ENCODE measurements at regions not wholly inside any gene's neighbourhood (a gene's known extent, or its start where the extent isn't known, plus 50 kb on each side); places are given as distances from the start of the nearest gene placed in this dataset.
"Not testable (repeated sequence)": the region's sequence is repeated elsewhere in the genome, so short reads cannot be mapped to it uniquely, and the experiment has no call there.

DNA sequence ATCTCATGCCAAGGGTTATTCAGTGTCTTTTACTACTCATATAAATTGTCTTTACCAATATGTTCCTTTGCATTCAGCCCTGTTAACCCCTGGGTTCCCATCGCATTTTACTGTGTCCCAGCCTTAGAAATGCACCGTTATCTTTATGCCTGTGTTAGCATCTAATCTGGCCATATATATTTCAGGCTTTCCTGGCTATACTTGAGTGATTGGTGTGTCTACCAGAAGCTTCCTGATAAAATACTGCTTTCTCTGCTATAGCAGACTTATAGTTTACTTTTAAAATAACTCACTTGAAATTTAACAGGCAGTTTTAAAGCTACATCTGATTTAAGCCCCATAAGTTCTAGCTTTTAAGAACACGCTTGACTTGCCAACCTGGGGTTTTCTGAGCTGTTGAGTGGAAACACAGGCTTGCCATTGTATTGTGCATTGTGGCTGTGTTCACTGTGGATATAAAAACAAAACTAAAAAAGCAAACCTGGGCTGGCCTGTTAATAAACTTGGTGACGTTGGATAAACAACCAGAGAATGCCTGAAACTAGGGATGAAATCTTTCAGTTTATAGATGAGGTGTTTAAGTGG lies 185.3 kb upstream of the TAPT1 start:
- no peaks in the 10 kb centered on the region for H3K36me3 Mint-ChIP-seq (ENCODE audit: low read depth)
- Histone ChIP-seq H3K27me3 (ENCODE audit: control insufficient read depth in 1 of 2, insufficient read depth in 2 of 2, low read length in 2 of 2) (peaks cover 0 to 7% of the 10 kb centered on the region in 2 experiments), H3K4me3 (ENCODE audit: low read length) (no peak overlapping the region), H3K4me1 (ENCODE audit: insufficient read depth, low read length) (no peaks in the 10 kb centered on the region), H3K9me3 (ENCODE audit: control insufficient read depth in 1 of 2, insufficient read depth in 1 of 2, low read length in 2 of 2) (peaks cover 0 to 7% of the 10 kb centered on the region in 2 experiments), H3K27ac (ENCODE audit: low read depth in 1 of 2, low read length in 2 of 2) (no peak overlapping the region), H3K36me3 (ENCODE audit: insufficient read depth, low read length) (no peaks in the 10 kb centered on the region)
- intact Hi-C loops (cut with DNase I, micrococcal nuclease): no loop called here
- POLR2A ChIA-PET: no interaction called here
- peaks cover 12% of the 10 kb centered on the region for H3K27me3 Mint-ChIP-seq
- no peak overlapping the region for H3K27ac Mint-ChIP-seq
- H3K9me3 Mint-ChIP-seq: no peaks in the 10 kb centered on the region
- DNase-seq: no peak
- TF ChIP-seq, protein P1, sequence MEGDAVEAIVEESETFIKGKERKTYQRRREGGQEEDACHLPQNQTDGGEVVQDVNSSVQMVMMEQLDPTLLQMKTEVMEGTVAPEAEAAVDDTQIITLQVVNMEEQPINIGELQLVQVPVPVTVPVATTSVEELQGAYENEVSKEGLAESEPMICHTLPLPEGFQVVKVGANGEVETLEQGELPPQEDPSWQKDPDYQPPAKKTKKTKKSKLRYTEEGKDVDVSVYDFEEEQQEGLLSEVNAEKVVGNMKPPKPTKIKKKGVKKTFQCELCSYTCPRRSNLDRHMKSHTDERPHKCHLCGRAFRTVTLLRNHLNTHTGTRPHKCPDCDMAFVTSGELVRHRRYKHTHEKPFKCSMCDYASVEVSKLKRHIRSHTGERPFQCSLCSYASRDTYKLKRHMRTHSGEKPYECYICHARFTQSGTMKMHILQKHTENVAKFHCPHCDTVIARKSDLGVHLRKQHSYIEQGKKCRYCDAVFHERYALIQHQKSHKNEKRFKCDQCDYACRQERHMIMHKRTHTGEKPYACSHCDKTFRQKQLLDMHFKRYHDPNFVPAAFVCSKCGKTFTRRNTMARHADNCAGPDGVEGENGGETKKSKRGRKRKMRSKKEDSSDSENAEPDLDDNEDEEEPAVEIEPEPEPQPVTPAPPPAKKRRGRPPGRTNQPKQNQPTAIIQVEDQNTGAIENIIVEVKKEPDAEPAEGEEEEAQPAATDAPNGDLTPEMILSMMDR (IDR thresholded peaks at IDR 0.05): no peak
- H3K4me3 Mint-ChIP-seq: no peak overlapping the region
- no peak for ATAC-seq (ENCODE audit: poor library complexity)
- H3K4me1 Mint-ChIP-seq (ENCODE audit: low read depth): no peaks in the 10 kb centered on the region
- CTCF ChIA-PET: interaction anchor here (0.7 kb wide), 1 partner anchor 169 kb away, joined by 3 read pairs; no protein-coding TSS in a partner anchor

DNA sequence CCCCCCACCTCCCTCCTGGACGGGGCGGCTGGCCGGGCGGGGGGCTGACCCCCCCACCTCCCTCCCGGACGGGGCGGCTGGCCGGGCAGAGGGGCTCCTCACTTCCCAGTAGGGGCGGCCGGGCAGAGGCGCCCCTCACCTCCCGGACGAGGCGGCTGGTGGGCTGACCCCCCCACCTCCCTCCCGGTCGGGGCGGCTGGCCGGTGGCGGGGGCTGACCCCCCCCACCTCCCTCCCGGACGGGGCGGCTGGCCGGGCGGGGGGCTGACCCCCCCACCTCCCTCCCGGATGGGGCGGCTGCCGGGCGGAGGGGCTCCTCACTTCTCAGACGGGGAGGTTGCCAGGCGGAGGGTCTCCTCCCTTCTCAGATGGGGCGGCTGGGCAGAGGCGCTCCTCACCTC lies 166.9 kb upstream of the TAPT1 start:
- H3K4me1 ChIP-seq (ENCODE audit: insufficient read depth, low read length); H3K4me3 Mint-ChIP-seq; H3K27me3 ChIP-seq (ENCODE audit: control insufficient read depth in 1 of 2, insufficient read depth in 2 of 2, low read length in 2 of 2); H3K27ac Mint-ChIP-seq; ATAC-seq (ENCODE audit: poor library complexity); H3K9me3 ChIP-seq (ENCODE audit: control insufficient read depth in 1 of 2, insufficient read depth in 1 of 2, low read length in 2 of 2); H3K36me3 ChIP-seq (ENCODE audit: insufficient read depth, low read length); DNase-seq; H3K27ac ChIP-seq (ENCODE audit: low read depth in 1 of 2, low read length in 2 of 2); H3K4me1 Mint-ChIP-seq (ENCODE audit: low read depth); CTCF ChIA-PET; intact Hi-C loops (cut with DNase I, micrococcal nuclease); H3K4me3 ChIP-seq (ENCODE audit: low read length); POLR2A ChIA-PET; H3K9me3 Mint-ChIP-seq; H3K36me3 Mint-ChIP-seq (ENCODE audit: low read depth): not testable (repeated sequence)
- peaks cover 11% of the 10 kb centered on the region for H3K27me3 Mint-ChIP-seq

DNA sequence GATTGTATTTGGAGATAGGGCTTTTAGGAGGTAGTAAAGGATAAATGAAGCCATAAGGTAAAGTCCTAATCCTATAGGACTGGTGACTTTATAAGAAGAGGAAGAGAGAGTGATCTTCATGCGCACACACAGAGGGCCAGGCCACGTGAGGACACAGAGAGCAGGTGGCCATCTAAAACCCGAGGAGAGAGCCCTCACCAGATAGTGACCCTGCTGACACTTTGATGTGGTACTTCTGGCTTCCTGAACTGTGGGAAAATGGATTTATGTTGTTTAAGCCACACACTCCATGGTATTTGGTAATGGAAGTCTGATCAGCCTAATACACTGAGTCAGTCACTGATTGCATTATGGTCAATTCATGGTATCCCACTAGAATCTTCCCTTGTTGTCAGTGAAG lies 164.9 kb upstream of the TAPT1 start:
- Mint-ChIP-seq H3K4me3 (no peak overlapping the region), H3K27me3 (peaks cover 16% of the 10 kb centered on the region), H3K27ac (no peak overlapping the region), H3K36me3 (ENCODE audit: low read depth) (no peaks in the 10 kb centered on the region), H3K4me1 (ENCODE audit: low read depth) (no peaks in the 10 kb centered on the region), H3K9me3 (peaks cover 3% of the 10 kb centered on the region)
- Histone ChIP-seq H3K4me3 (ENCODE audit: low read length) (no peak overlapping the region), H3K4me1 (ENCODE audit: insufficient read depth, low read length) (no peaks in the 10 kb centered on the region), H3K27ac (ENCODE audit: low read depth in 1 of 2, low read length in 2 of 2) (no peak overlapping the region), H3K36me3 (ENCODE audit: insufficient read depth, low read length) (no peaks in the 10 kb centered on the region), H3K9me3 (ENCODE audit: control insufficient read depth in 1 of 2, insufficient read depth in 1 of 2, low read length in 2 of 2) (peaks cover 4 to 5% of the 10 kb centered on the region in 2 experiments), H3K27me3 (ENCODE audit: control insufficient read depth in 1 of 2, insufficient read depth in 2 of 2, low read length in 2 of 2) (no peaks in the 10 kb centered on the region)
- POLR2A ChIA-PET: no interaction called here
- ATAC-seq (ENCODE audit: poor library complexity) (no peak), DNase-seq (no peak)
- intact Hi-C loops (cut with DNase I, micrococcal nuclease): no loop called here
- TF ChIP-seq, protein P1 (IDR thresholded peaks at IDR 0.05): no peak
- CTCF ChIA-PET: no interaction called here

DNA sequence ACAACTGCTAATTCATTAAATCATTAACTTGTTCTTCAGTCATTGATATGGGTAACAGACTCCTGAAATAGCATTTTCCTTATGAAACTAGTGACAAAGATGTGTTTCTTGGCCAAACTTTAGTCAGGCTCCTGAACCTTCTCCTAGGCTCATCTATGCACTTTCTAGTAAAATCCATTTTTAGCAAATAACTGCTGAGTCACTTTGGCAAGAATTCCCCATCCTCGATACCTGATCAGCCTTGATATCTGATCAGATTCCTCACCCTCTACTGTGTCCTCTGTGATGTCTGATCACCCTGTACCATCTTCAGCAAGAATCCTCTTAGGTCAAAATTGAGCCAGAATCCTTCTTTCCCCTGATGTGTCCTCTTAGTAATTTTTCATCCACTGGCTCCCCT lies 161.2 kb upstream of the TAPT1 start:
- no peak for DNase-seq
- ATAC-seq (ENCODE audit: poor library complexity): no peak
- Mint-ChIP-seq H3K4me1 (ENCODE audit: low read depth) (no peaks in the 10 kb centered on the region), H3K4me3 (no peak overlapping the region), H3K27me3 (peaks cover 21% of the 10 kb centered on the region), H3K9me3 (no peaks in the 10 kb centered on the region), H3K36me3 (ENCODE audit: low read depth) (no peaks in the 10 kb centered on the region), H3K27ac (no peak overlapping the region)
- Histone ChIP-seq H3K27ac (ENCODE audit: low read depth in 1 of 2, low read length in 2 of 2) (no peak overlapping the region), H3K4me1 (ENCODE audit: insufficient read depth, low read length) (no peaks in the 10 kb centered on the region), H3K9me3 (ENCODE audit: control insufficient read depth in 1 of 2, insufficient read depth in 1 of 2, low read length in 2 of 2) (no peaks in the 10 kb centered on the region), H3K27me3 (ENCODE audit: control insufficient read depth in 1 of 2, insufficient read depth in 2 of 2, low read length in 2 of 2) (peaks cover 0 to 4% of the 10 kb centered on the region in 2 experiments), H3K4me3 (ENCODE audit: low read length) (no peak overlapping the region), H3K36me3 (ENCODE audit: insufficient read depth, low read length) (no peaks in the 10 kb centered on the region)
- ChIA-PET POLR2A (no interaction called here), CTCF (no interaction called here)
- intact Hi-C loops (cut with DNase I, micrococcal nuclease): no loop called here
- TF ChIP-seq, protein P1 (IDR thresholded peaks at IDR 0.05): no peak
